ENCODE measurements at regions not wholly inside any gene's neighbourhood (a gene's known extent, or its start where the extent isn't known, plus 50 kb on each side); places are given as distances from the start of the nearest gene placed in this dataset.

GRCh38 chr3:59136081-59136480 is 86.3 kb upstream of the CFAP20DC start:
- no peak for DNase-seq (ENCODE audit: low read depth, low spot score)
- WGBS (ENCODE audit: insufficient coverage, insufficient read length) = no CpG with 5 or more reads among the region's 2 CpGs
- no peaks in the 10 kb centered on the region for H3K4me1 ChIP-seq (ENCODE audit: control insufficient read depth, insufficient read depth, low read length)
- no peak overlapping the region for H3K27ac ChIP-seq (ENCODE audit: low read length)
- H3K9me3 ChIP-seq (ENCODE audit: control insufficient read depth, insufficient read depth, low read length) = no peaks in the 10 kb centered on the region
- no peak overlapping the region for H3K4me3 ChIP-seq (ENCODE audit: low read length)
- no peaks in the 10 kb centered on the region for H3K27me3 ChIP-seq (ENCODE audit: control insufficient read depth, insufficient read depth, low read length)
- no peaks in the 10 kb centered on the region for H3K36me3 ChIP-seq (ENCODE audit: control insufficient read depth, insufficient read depth, low read length)

- no peak for DNase-seq (ENCODE audit: low read depth, low spot score)
- peaks cover 1% of the 10 kb centered on the region; the same call in 1 of the 2 replicates for H3K4me1 ChIP-seq (ENCODE audit: control insufficient read depth, insufficient read depth, low read length)
- no peaks in the 10 kb centered on the region for H3K36me3 ChIP-seq (ENCODE audit: control insufficient read depth, insufficient read depth, low read length)
- H3K27ac ChIP-seq (ENCODE audit: low read length) = no peak overlapping the region
- H3K27me3 ChIP-seq (ENCODE audit: control insufficient read depth, insufficient read depth, low read length) = no peaks in the 10 kb centered on the region
- H3K4me3 ChIP-seq (ENCODE audit: low read length) = no peak overlapping the region
- H3K9me3 ChIP-seq (ENCODE audit: control insufficient read depth, insufficient read depth, low read length) = no peaks in the 10 kb centered on the region
- WGBS (ENCODE audit: insufficient coverage, insufficient read length) = no CpG with 5 or more reads among the region's 3 CpGs
These were observed 85.3 kb upstream of the CFAP20DC start for GRCh38 chr3:59135096-59135495.

- no peaks in the 10 kb centered on the region for H3K9me3 ChIP-seq (ENCODE audit: control insufficient read depth, insufficient read depth, low read length)
- H3K36me3 ChIP-seq (ENCODE audit: control insufficient read depth, insufficient read depth, low read length) = no peaks in the 10 kb centered on the region
- no peak for DNase-seq (ENCODE audit: low read depth, low spot score)
- no CpG with 5 or more reads among the region's 4 CpGs for WGBS (ENCODE audit: insufficient coverage, insufficient read length)
- H3K4me1 ChIP-seq (ENCODE audit: control insufficient read depth, insufficient read depth, low read length) = peaks cover 4% of the 10 kb centered on the region; the same call in 1 of the 2 replicates
- no peak overlapping the region for H3K4me3 ChIP-seq (ENCODE audit: low read length)
- H3K27ac ChIP-seq (ENCODE audit: low read length) = no peak overlapping the region
- H3K27me3 ChIP-seq (ENCODE audit: control insufficient read depth, insufficient read depth, low read length) = no peaks in the 10 kb centered on the region
These were observed 83.5 kb upstream of the CFAP20DC start for GRCh38 chr3:59133311-59133710.

GRCh38 chr3:59131016-59131766 is 81.4 kb upstream of the CFAP20DC start:
- H3K9me3 ChIP-seq (ENCODE audit: control insufficient read depth, insufficient read depth, low read length) = no peaks in the 10 kb centered on the region
- no peak for DNase-seq (ENCODE audit: low read depth, low spot score)
- WGBS (ENCODE audit: insufficient coverage, insufficient read length) = no CpG with 5 or more reads among the region's 3 CpGs
- H3K27me3 ChIP-seq (ENCODE audit: control insufficient read depth, insufficient read depth, low read length) = no peaks in the 10 kb centered on the region
- peaks cover 4% of the 10 kb centered on the region; the same call in 1 of the 2 replicates for H3K4me1 ChIP-seq (ENCODE audit: control insufficient read depth, insufficient read depth, low read length)
- H3K36me3 ChIP-seq (ENCODE audit: control insufficient read depth, insufficient read depth, low read length) = no peaks in the 10 kb centered on the region
- no peak overlapping the region for H3K27ac ChIP-seq (ENCODE audit: low read length)
- H3K4me3 ChIP-seq (ENCODE audit: low read length) = no peak overlapping the region

GRCh38 chr3:59128685-59129084 is 78.9 kb upstream of the CFAP20DC start:
- Histone ChIP-seq H3K4me1 (ENCODE audit: control insufficient read depth, insufficient read depth, low read length) (peaks cover 4% of the 10 kb centered on the region; the same call in 1 of the 2 replicates), H3K27ac (ENCODE audit: low read length) (no peak overlapping the region), H3K4me3 (ENCODE audit: low read length) (no peak overlapping the region), H3K27me3 (ENCODE audit: control insufficient read depth, insufficient read depth, low read length) (no peaks in the 10 kb centered on the region), H3K9me3 (ENCODE audit: control insufficient read depth, insufficient read depth, low read length) (no peaks in the 10 kb centered on the region), H3K36me3 (ENCODE audit: control insufficient read depth, insufficient read depth, low read length) (no peaks in the 10 kb centered on the region)
- DNase-seq (ENCODE audit: low read depth, low spot score) = peak; percentile 90
- no CpG with 5 or more reads among the region's 3 CpGs for WGBS (ENCODE audit: insufficient coverage, insufficient read length)

- H3K36me3 ChIP-seq (ENCODE audit: control insufficient read depth, insufficient read depth, low read length) = no peaks in the 10 kb centered on the region
- H3K9me3 ChIP-seq (ENCODE audit: control insufficient read depth, insufficient read depth, low read length) = no peaks in the 10 kb centered on the region
- H3K27ac ChIP-seq (ENCODE audit: low read length) = no peak overlapping the region
- DNase-seq (ENCODE audit: low read depth, low spot score) = no peak
- no peaks in the 10 kb centered on the region for H3K27me3 ChIP-seq (ENCODE audit: control insufficient read depth, insufficient read depth, low read length)
- no peak overlapping the region for H3K4me3 ChIP-seq (ENCODE audit: low read length)
- peaks cover 4% of the 10 kb centered on the region; the same call in 1 of the 2 replicates for H3K4me1 ChIP-seq (ENCODE audit: control insufficient read depth, insufficient read depth, low read length)
These were observed 77.2 kb upstream of the CFAP20DC start for GRCh38 chr3:59127071-59127470.

- no CpG with 5 or more reads among the region's 5 CpGs for WGBS (ENCODE audit: insufficient coverage, insufficient read length)
- H3K36me3 ChIP-seq (ENCODE audit: control insufficient read depth, insufficient read depth, low read length) = no peaks in the 10 kb centered on the region
- H3K27me3 ChIP-seq (ENCODE audit: control insufficient read depth, insufficient read depth, low read length) = no peaks in the 10 kb centered on the region
- H3K4me3 ChIP-seq (ENCODE audit: low read length) = no peak overlapping the region
- H3K9me3 ChIP-seq (ENCODE audit: control insufficient read depth, insufficient read depth, low read length) = no peaks in the 10 kb centered on the region
- H3K27ac ChIP-seq (ENCODE audit: low read length) = no peak overlapping the region
- DNase-seq (ENCODE audit: low read depth, low spot score) = no peak
- peaks cover 4% of the 10 kb centered on the region; the same call in 1 of the 2 replicates for H3K4me1 ChIP-seq (ENCODE audit: control insufficient read depth, insufficient read depth, low read length)
These were observed 76.6 kb upstream of the CFAP20DC start for GRCh38 chr3:59126446-59126845.

GRCh38 chr3:59121346-59122144 is 71.7 kb upstream of the CFAP20DC start:
- Histone ChIP-seq H3K4me1 (ENCODE audit: control insufficient read depth, insufficient read depth, low read length) (no peaks in the 10 kb centered on the region), H3K27ac (ENCODE audit: low read length) (no peak overlapping the region), H3K9me3 (ENCODE audit: control insufficient read depth, insufficient read depth, low read length) (no peaks in the 10 kb centered on the region), H3K4me3 (ENCODE audit: low read length) (no peak overlapping the region), H3K27me3 (ENCODE audit: control insufficient read depth, insufficient read depth, low read length) (no peaks in the 10 kb centered on the region), H3K36me3 (ENCODE audit: control insufficient read depth, insufficient read depth, low read length) (no peaks in the 10 kb centered on the region)
- no CpG with 5 or more reads among the region's 7 CpGs for WGBS (ENCODE audit: insufficient coverage, insufficient read length)
- no peak for DNase-seq (ENCODE audit: low read depth, low spot score)

GRCh38 chr3:59118928-59119327 is 69.1 kb upstream of the CFAP20DC start:
- Histone ChIP-seq H3K9me3 (ENCODE audit: control insufficient read depth, insufficient read depth, low read length) (no peaks in the 10 kb centered on the region), H3K27me3 (ENCODE audit: control insufficient read depth, insufficient read depth, low read length) (no peaks in the 10 kb centered on the region), H3K4me3 (ENCODE audit: low read length) (no peak overlapping the region), H3K36me3 (ENCODE audit: control insufficient read depth, insufficient read depth, low read length) (no peaks in the 10 kb centered on the region), H3K4me1 (ENCODE audit: control insufficient read depth, insufficient read depth, low read length) (no peaks in the 10 kb centered on the region), H3K27ac (ENCODE audit: low read length) (no peak overlapping the region)
- no peak for DNase-seq (ENCODE audit: low read depth, low spot score)
- WGBS (ENCODE audit: insufficient coverage, insufficient read length) = no CpG with 5 or more reads among the region's 3 CpGs

- H3K4me3 ChIP-seq (ENCODE audit: low read length) = no peak overlapping the region
- no CpG with 5 or more reads among the region's 3 CpGs for WGBS (ENCODE audit: insufficient coverage, insufficient read length)
- H3K27ac ChIP-seq (ENCODE audit: low read length) = no peak overlapping the region
- H3K36me3 ChIP-seq (ENCODE audit: control insufficient read depth, insufficient read depth, low read length) = no peaks in the 10 kb centered on the region
- DNase-seq (ENCODE audit: low read depth, low spot score) = no peak
- H3K4me1 ChIP-seq (ENCODE audit: control insufficient read depth, insufficient read depth, low read length) = no peaks in the 10 kb centered on the region
- H3K9me3 ChIP-seq (ENCODE audit: control insufficient read depth, insufficient read depth, low read length) = no peaks in the 10 kb centered on the region
- no peaks in the 10 kb centered on the region for H3K27me3 ChIP-seq (ENCODE audit: control insufficient read depth, insufficient read depth, low read length)
These were observed 67.6 kb upstream of the CFAP20DC start for GRCh38 chr3:59117396-59117795.

Measured in iPS DF 6.9 (cell line).